Mesenchymal stem cell (in vitro differentiated cells and primary cell): ENCODE measurements at regions not wholly inside any gene's neighbourhood (a gene's known extent, or its start where the extent isn't known, plus 50 kb on each side); places are given as distances from the start of the nearest gene placed in this dataset.
"Not testable (repeated sequence)": the region's sequence is repeated elsewhere in the genome, so short reads cannot be mapped to it uniquely, and the experiment has no call there.

Experiments
- DNase-seq: peaks from one replicate; pipeline ENCODE4 v3.0.0-alpha.2; 2013
- H2AFZ ChIP-seq: one replicate; pipeline ENCODE4 v1.6.1; 2013; ENCODE audit warnings: low read depth, mild to moderate bottlenecking, control low read depth, inconsistent platforms, low read length, moderate library complexity
- H2AK5ac ChIP-seq: 2 replicates; pipeline ENCODE4 v1.6.1; 2013; ENCODE audit warnings: low read length, moderate library complexity, mild to moderate bottlenecking, inconsistent platforms; ENCODE audit not compliant: severe bottlenecking
- H2BK120ac ChIP-seq: one replicate; pipeline ENCODE4 v1.6.1; 2013; ENCODE audit warnings: low read depth, mild to moderate bottlenecking, inconsistent platforms, low read length, moderate library complexity
- H2BK12ac ChIP-seq, 2 experiments: one replicate each; pipeline ENCODE4 v1.6.1; 2013; ENCODE audit warnings: inconsistent platforms in 2 of 2, low read length in 2 of 2, mild to moderate bottlenecking in 2 of 2, moderate library complexity in 2 of 2, control low read depth in 1 of 2
- H2BK15ac ChIP-seq: one replicate; pipeline ENCODE4 v1.6.1; 2013; ENCODE audit warnings: mild to moderate bottlenecking, low read depth, inconsistent platforms; ENCODE audit not compliant: poor library complexity, severe bottlenecking
- H2BK5ac ChIP-seq: 2 replicates; pipeline ENCODE4 v1.6.1; 2013; ENCODE audit warnings: low read depth, mild to moderate bottlenecking, low read length, control low read depth, inconsistent platforms; ENCODE audit not compliant: poor library complexity, severe bottlenecking
- H3K14ac ChIP-seq, 2 experiments: one replicate each; pipeline ENCODE4 v1.6.1; 2013; ENCODE audit warnings: inconsistent platforms in 2 of 2, low read length in 2 of 2, control low read depth in 1 of 2, mild to moderate bottlenecking in 1 of 2, moderate library complexity in 1 of 2
- H3K18ac ChIP-seq, 2 experiments: one replicate each; pipeline ENCODE4 v1.6.1; 2013; ENCODE audit warnings: inconsistent platforms in 2 of 2, low read length in 2 of 2, control low read depth in 1 of 2, low read depth in 1 of 2, mild to moderate bottlenecking in 1 of 2
- H3K23ac ChIP-seq, 2 experiments: one replicate each; pipeline ENCODE4 v1.6.1; 2013; ENCODE audit warnings: inconsistent platforms in 2 of 2, low read length in 2 of 2, mild to moderate bottlenecking in 2 of 2, moderate library complexity in 2 of 2, control low read depth in 1 of 2
- H3K27ac ChIP-seq: 2 replicates; pipeline ENCODE4 v1.5.1; 2013; ENCODE audit warnings: mild to moderate bottlenecking, moderate library complexity, low read length, control low read depth, inconsistent platforms; ENCODE audit not compliant: poor library complexity, severe bottlenecking
- H3K27me3 ChIP-seq, 2 experiments: 2 replicates each; pipeline versions ENCODE4 v1.6.1 to v1.7.0; 2013; ENCODE audit warnings: low read length in 2 of 2, mild to moderate bottlenecking in 2 of 2, moderate library complexity in 2 of 2, control low read depth in 1 of 2, inconsistent platforms in 1 of 2; ENCODE audit not compliant: control insufficient read depth in 1 of 2, insufficient read depth in 1 of 2
- H3K36me3 ChIP-seq, 2 experiments: 2 replicates each; pipeline versions ENCODE4 v1.6.1 to v1.7.0; 2013; ENCODE audit warnings: low read length in 2 of 2, control low read depth in 1 of 2, inconsistent platforms in 1 of 2, low read depth in 1 of 2, mild to moderate bottlenecking in 1 of 2; ENCODE audit not compliant: insufficient read depth in 2 of 2, control insufficient read depth in 1 of 2
- H3K4ac ChIP-seq, 2 experiments: one replicate each; pipeline ENCODE4 v1.6.1; 2013; ENCODE audit warnings: inconsistent platforms in 2 of 2, low read length in 2 of 2, mild to moderate bottlenecking in 2 of 2, moderate library complexity in 2 of 2, control low read depth in 1 of 2, low read depth in 1 of 2
- H3K4me1 ChIP-seq: 2 replicates; pipeline ENCODE4 v1.6.1; 2013; ENCODE audit warnings: low read depth, low read length, control low read depth; ENCODE audit not compliant: control insufficient read depth, insufficient read depth
- H3K4me2 ChIP-seq: 2 replicates; pipeline ENCODE4 v1.6.1; 2013; ENCODE audit warnings: low read length, mild to moderate bottlenecking, inconsistent platforms; ENCODE audit not compliant: poor library complexity, severe bottlenecking
- H3K4me3 ChIP-seq, 2 experiments: 2 replicates each; pipeline versions ENCODE4 v1.5.1 to v1.7.0; 2013; ENCODE audit warnings: low read length in 2 of 2, mild to moderate bottlenecking in 2 of 2, control low read depth in 1 of 2, low read depth in 1 of 2; ENCODE audit not compliant: insufficient read depth in 1 of 2
- H3K79me1 ChIP-seq: replicated peaks from 2 replicates; pipeline ENCODE4 v1.6.1; 2013; ENCODE audit warnings: mild to moderate bottlenecking, control low read depth, low read length, inconsistent platforms; ENCODE audit not compliant: poor library complexity, severe bottlenecking
- H3K9ac ChIP-seq: 2 replicates; pipeline ENCODE4 v1.7.0; 2013; ENCODE audit warnings: mild to moderate bottlenecking, low read length, moderate library complexity
- H3K9me3 ChIP-seq: 2 replicates; pipeline ENCODE4 v1.7.0; 2013; ENCODE audit warnings: mild to moderate bottlenecking, low read length; ENCODE audit not compliant: control insufficient read depth
- H4K8ac ChIP-seq: one replicate; pipeline ENCODE4 v1.6.1; 2013; ENCODE audit warnings: inconsistent platforms, mild to moderate bottlenecking, low read length, moderate library complexity
- H4K91ac ChIP-seq: one replicate; pipeline ENCODE4 v1.6.1; 2013; ENCODE audit warnings: mild to moderate bottlenecking, low read length, inconsistent platforms
- WGBS: methylation state at CpG from one replicate; pipeline ENCODE4 v1.1.7; 2013; ENCODE audit warnings: mixed read lengths; 5-methylcytosine and 5-hydroxymethylcytosine counted together

DNA sequence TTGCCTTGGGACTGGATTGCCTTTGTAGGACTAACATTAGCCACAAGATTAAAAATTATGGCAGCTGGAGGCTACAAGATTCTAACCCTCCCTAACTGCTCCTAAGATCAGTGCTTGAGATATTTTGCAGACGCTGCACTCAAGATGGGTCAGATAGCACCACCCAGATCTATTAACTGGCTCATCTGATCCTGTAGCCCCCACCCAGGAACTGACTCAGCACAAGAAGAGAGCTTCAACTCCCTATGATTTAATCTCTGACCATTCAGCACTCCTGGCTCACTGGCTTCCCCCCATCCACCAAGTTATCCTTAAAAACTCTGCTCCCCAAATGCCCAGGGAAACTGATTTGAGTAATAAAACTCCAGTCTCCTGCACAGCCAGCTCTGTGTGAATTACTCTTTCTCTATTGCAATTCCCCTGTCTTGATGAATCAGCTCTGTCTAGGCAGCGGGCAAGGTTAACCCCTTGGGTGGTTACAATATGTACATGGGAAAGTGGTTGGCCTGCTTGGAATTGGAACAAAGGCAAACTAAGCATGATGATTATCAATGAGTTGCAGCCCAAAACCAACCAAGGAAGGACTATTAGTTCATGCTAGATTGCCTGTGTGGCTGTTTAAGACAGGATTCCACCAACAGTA is 111.3 kb downstream of the OR2B2 start:
- Histone ChIP-seq H2BK15ac (no peak overlapping the region), H2AK5ac (no peak overlapping the region), H3K18ac (no peak overlapping the region), H3K4ac (no peak overlapping the region), H3K27me3 (no peaks in the 10 kb centered on the region), H2AFZ (no peak overlapping the region), H3K9me3 (no peaks in the 10 kb centered on the region), H3K4me1 (no peaks in the 10 kb centered on the region), H3K36me3 (no peaks in the 10 kb centered on the region), H3K27ac (no peak overlapping the region), H2BK5ac (no peak overlapping the region), H3K9ac (peak overlapping the region; percentile 37), H2BK12ac (no peak overlapping the region), H3K4me3 (no peak overlapping the region), H4K91ac (no peak overlapping the region), H3K4me2 (no peak overlapping the region), H3K14ac (no peak overlapping the region), H3K79me1 (no peaks in the 10 kb centered on the region), H2BK120ac (no peak overlapping the region), H3K23ac (no peak overlapping the region), H4K8ac (no peak overlapping the region)
- no peak for DNase-seq
- 71% methylated on average over 2 of the region's 2 CpGs for WGBS

DNA sequence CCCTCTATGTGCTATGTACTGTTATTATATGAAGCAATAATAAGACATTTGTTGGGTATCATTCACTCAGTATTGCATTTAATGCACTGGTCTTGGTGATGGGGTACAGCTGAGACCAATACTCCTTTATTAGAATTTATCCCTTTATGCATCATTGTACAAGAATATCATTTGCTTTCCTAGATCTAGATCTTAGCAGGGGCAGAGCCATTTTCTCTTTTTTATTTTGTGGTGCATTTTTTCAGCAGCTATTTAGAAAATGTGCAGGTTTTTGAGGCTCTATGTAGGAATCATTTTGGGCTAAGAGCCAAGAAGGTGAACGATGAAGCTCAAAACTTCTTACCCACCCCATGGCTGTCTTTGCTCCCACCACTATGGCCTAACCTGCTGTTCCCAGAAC is 114.2 kb downstream of the OR2B2 start:
- H3K4me3 ChIP-seq = no peak overlapping the region
- H3K4me1 ChIP-seq = no peaks in the 10 kb centered on the region
- H3K79me1 ChIP-seq = no peaks in the 10 kb centered on the region
- H3K36me3 ChIP-seq = no peaks in the 10 kb centered on the region
- no peak overlapping the region for H2BK15ac ChIP-seq
- H2BK120ac ChIP-seq = no peak overlapping the region
- no peak overlapping the region for H3K27ac ChIP-seq
- H2BK5ac ChIP-seq = no peak overlapping the region
- H3K18ac ChIP-seq = no peak overlapping the region
- H4K91ac ChIP-seq = no peak overlapping the region
- no peak overlapping the region for H3K4ac ChIP-seq
- no peaks in the 10 kb centered on the region for H3K9me3 ChIP-seq
- no peak overlapping the region for H3K23ac ChIP-seq
- no peak overlapping the region for H3K9ac ChIP-seq
- H3K4me2 ChIP-seq = no peak overlapping the region
- H3K27me3 ChIP-seq = no peaks in the 10 kb centered on the region
- no peak overlapping the region for H2BK12ac ChIP-seq
- no peak overlapping the region for H3K14ac ChIP-seq
- no peak overlapping the region for H2AFZ ChIP-seq
- H4K8ac ChIP-seq = no peak overlapping the region
- no peak overlapping the region for H2AK5ac ChIP-seq
- 81% methylated on average over 1 of the region's 1 CpG for WGBS
- DNase-seq = no peak

DNA sequence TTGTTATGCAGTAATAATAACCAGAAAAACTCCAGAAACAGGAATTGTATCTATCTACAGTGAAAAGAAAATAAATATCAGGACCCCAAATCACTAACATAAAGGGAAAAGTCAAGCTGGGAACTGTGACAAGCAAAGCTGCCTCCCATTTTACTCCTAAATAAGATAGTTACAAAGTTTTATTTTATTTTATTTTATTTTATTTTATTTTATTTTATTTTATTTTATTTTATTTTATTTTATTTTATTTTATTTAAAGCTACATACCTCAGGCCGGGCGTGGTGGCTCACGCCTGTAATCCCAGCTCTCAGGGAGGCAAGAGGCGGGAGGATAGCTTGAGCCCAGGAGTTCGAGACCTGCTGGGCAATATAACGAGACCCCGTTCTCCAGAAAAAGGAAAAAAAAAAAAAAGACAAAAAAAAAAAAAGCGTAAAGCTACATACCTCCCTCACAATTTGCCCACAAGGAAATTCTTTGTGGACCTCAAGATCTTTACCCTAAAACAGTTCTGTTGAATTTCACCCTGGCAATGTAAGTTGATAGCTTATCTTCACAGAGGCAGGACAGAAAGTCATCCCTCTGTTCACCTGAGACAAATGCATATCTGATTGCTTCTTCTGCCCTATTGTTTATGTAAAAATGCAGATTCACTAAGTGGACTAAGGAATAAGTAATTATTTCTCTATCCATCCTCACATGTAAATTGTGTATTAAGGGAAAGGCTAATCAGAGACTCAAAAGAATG is 115.3 kb downstream of the OR2B2 start:
- H2BK12ac ChIP-seq, H2BK15ac ChIP-seq, H3K4me1 ChIP-seq, H4K91ac ChIP-seq, H3K4me2 ChIP-seq, H2BK120ac ChIP-seq, H3K9ac ChIP-seq, H2AFZ ChIP-seq, H3K27ac ChIP-seq, H2AK5ac ChIP-seq, H3K14ac ChIP-seq, H3K23ac ChIP-seq, H3K18ac ChIP-seq, H3K27me3 ChIP-seq, H2BK5ac ChIP-seq, H4K8ac ChIP-seq, H3K36me3 ChIP-seq, H3K4me3 ChIP-seq, H3K79me1 ChIP-seq, DNase-seq, H3K4ac ChIP-seq, H3K9me3 ChIP-seq: not testable (repeated sequence)
- WGBS = 91% methylated on average over 8 of the region's 8 CpGs

DNA sequence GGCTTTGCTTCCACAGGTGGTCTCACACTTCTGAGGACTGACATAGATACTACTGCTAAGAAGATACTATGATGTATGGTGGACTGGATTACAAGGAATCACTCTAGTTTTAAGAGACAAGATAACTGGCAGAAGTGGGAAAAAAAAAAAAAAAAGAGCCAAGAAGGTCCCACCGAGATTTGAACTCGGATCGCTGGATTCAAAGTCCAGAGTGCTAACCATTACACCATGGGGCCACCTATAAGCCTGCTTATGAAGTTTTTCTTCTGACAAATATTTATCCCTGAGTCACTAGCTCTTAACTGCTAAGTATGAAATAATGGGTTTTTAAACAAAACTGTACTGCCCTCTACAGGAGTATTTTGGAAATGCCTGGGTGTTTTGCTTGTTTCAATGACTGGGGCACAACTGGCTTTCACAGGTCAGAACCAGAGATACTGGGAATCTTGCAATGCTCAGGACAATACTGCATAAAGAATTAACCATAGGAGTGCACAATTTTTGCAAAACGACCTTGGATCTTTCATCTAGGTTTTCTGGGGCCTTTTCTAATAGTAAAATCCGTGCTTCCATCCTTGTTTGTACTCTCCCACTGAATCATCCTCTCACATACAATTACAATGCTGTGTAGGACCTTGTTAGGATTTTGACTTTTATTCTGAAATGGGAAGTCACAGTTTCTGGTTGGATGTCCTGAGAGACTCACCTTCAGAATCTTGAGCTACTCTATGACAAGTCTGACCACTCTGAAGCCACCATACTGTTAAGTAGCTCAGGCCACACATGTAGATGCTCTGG is 116.3 kb downstream of the OR2B2 start:
- Histone ChIP-seq H3K18ac (no peak overlapping the region), H3K27ac (no peak overlapping the region), H4K91ac (no peak overlapping the region), H4K8ac (no peak overlapping the region), H3K27me3 (no peaks in the 10 kb centered on the region), H2BK15ac (no peak overlapping the region), H3K79me1 (no peaks in the 10 kb centered on the region), H3K9ac (peak overlapping the region; percentile 24), H2BK12ac (no peak overlapping the region), H3K36me3 (no peaks in the 10 kb centered on the region), H3K23ac (no peak overlapping the region), H3K14ac (no peak overlapping the region), H3K4me2 (no peak overlapping the region), H2BK120ac (no peak overlapping the region), H2AFZ (no peak overlapping the region), H2BK5ac (no peak overlapping the region), H3K4me3 (no peak overlapping the region), H3K4me1 (no peaks in the 10 kb centered on the region), H3K4ac (no peak overlapping the region), H2AK5ac (no peak overlapping the region), H3K9me3 (no peaks in the 10 kb centered on the region)
- DNase-seq = peak; percentile 94
- WGBS = 0% methylated on average over 2 of the region's 5 CpGs
